Tibial nerve (tissue), 4 donors: ENCODE measurements at regions not wholly inside any gene's neighbourhood (a gene's known extent, or its start where the extent isn't known, plus 50 kb on each side); places are given as distances from the start of the nearest gene placed in this dataset.

ENCODE experiments used
- EP300 ChIP-seq, 2 donors: sonication (generic); formaldehyde crosslinking; IDR thresholded peaks; one replicate each; pipeline ENCODE4 v1.6.1; 2017; ENCODE audit warnings: antibody characterized with exemption in 2 of 2, mild to moderate bottlenecking in 1 of 2
- POLR2A ChIP-seq, 2 donors: fragments of 450-650 bp; IDR thresholded peaks; one replicate each; pipeline ENCODE4 v1.6.1; 2017; ENCODE audit warnings: antibody characterized with exemption in 2 of 2, mild to moderate bottlenecking in 2 of 2, moderate library complexity in 2 of 2
- TF ChIP-seq, protein P1 (sequence below), 5 experiments: fragments of 200-600 bp in 3 of 5; fragments of 450-650 bp in 2 of 5; sonication (generic) in 3 of 5; IDR thresholded peaks; one replicate each; pipeline ENCODE4 v1.5.1; 2016 to 2019; ENCODE audit warnings: antibody characterized with exemption in 5 of 5, mild to moderate bottlenecking in 3 of 5, moderate library complexity in 2 of 5

GRCh38 chr11:23956586-23956985 lies 540.3 kb upstream of the LUZP2 start:
- TF ChIP-seq, protein P1, sequence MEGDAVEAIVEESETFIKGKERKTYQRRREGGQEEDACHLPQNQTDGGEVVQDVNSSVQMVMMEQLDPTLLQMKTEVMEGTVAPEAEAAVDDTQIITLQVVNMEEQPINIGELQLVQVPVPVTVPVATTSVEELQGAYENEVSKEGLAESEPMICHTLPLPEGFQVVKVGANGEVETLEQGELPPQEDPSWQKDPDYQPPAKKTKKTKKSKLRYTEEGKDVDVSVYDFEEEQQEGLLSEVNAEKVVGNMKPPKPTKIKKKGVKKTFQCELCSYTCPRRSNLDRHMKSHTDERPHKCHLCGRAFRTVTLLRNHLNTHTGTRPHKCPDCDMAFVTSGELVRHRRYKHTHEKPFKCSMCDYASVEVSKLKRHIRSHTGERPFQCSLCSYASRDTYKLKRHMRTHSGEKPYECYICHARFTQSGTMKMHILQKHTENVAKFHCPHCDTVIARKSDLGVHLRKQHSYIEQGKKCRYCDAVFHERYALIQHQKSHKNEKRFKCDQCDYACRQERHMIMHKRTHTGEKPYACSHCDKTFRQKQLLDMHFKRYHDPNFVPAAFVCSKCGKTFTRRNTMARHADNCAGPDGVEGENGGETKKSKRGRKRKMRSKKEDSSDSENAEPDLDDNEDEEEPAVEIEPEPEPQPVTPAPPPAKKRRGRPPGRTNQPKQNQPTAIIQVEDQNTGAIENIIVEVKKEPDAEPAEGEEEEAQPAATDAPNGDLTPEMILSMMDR (IDR thresholded peaks at IDR 0.05): no peak
- TF ChIP-seq EP300 (IDR thresholded peaks at IDR 0.05) (no peak), POLR2A (IDR thresholded peaks at IDR 0.05) (no peak)
